ENCODE measurements at regions not wholly inside any gene's neighbourhood (a gene's known extent, or its start where the extent isn't known, plus 50 kb on each side); places are given as distances from the start of the nearest gene placed in this dataset.

DNA sequence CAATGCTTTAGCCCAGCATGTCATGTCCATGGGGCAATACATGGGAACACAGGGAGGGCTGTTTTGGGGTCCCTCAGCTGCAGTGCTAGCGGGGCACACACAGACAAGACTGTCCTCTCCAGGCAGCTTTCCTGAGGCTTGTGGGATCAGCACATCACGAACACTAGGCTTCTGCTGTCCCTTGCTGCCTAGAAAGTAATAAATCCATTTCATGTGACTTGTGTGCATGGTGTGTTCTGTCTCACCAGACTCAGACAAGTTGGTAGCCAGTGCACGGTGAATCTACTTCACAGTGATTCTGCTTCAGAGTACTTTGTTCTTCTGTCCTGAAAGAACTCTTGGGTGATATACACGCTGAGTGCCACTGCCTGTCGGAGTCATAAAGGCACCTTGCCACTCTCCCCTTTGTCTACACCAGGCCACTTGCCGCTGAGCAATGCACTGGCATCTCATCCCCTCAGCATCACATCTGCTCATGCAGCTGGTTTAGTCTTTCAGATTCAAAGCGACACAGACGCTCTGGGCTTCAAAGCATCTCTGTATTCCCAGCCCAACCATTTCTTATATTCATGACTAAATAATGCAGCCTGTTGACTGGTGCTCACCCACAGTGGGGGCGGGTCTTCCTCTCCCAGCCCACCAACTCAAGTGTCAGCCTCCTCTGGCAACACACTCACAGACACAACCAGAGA is 95.2 kb upstream of the COX10 start:
- H3K27me3 ChIP-seq: no peaks in the 10 kb centered on the region
- H3K4me1 ChIP-seq: no peaks in the 10 kb centered on the region
- H3K4me3 ChIP-seq: no peak overlapping the region
- 88% methylated on average over 4 of the region's 9 CpGs for WGBS (ENCODE audit: insufficient coverage, low coverage, low lambda C conversion rate, missing lambda C conversion rate)
- ATAC-seq (no peak), DNase-seq (no peak)
- TF ChIP-seq POLR2A (IDR thresholded peaks at IDR 0.05): no peak
- TF ChIP-seq, protein P1, sequence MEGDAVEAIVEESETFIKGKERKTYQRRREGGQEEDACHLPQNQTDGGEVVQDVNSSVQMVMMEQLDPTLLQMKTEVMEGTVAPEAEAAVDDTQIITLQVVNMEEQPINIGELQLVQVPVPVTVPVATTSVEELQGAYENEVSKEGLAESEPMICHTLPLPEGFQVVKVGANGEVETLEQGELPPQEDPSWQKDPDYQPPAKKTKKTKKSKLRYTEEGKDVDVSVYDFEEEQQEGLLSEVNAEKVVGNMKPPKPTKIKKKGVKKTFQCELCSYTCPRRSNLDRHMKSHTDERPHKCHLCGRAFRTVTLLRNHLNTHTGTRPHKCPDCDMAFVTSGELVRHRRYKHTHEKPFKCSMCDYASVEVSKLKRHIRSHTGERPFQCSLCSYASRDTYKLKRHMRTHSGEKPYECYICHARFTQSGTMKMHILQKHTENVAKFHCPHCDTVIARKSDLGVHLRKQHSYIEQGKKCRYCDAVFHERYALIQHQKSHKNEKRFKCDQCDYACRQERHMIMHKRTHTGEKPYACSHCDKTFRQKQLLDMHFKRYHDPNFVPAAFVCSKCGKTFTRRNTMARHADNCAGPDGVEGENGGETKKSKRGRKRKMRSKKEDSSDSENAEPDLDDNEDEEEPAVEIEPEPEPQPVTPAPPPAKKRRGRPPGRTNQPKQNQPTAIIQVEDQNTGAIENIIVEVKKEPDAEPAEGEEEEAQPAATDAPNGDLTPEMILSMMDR (IDR thresholded peaks at IDR 0.05): no peak
- intact Hi-C loops (cut with DNase I): no loop called here
- no peaks in the 10 kb centered on the region for H3K9me3 ChIP-seq
- H3K36me3 ChIP-seq: no peaks in the 10 kb centered on the region
- H3K27ac ChIP-seq: no peak overlapping the region

DNA sequence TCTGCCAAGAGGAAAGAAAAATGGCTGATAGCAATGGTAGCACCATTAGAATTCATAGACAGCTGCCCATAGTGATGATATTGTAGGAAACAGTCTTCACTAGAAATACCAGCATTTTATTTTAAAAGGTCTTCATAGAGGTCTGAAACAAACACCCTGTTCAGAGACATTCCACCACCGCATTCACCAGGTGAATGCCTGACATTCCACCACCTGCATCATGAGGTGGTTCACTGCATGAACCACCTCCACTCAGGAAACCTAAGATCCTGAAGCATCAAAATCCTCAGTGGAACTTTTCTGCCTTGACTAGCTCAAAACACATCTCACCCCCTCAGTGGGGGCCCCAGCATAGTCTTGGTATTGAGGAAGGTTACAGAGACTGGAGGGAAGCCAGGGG is 91.5 kb upstream of the COX10 start:
- Histone ChIP-seq H3K4me3 (no peak overlapping the region), H3K36me3 (no peaks in the 10 kb centered on the region), H3K27ac (no peak overlapping the region), H3K9me3 (no peaks in the 10 kb centered on the region), H3K27me3 (no peaks in the 10 kb centered on the region), H3K4me1 (no peaks in the 10 kb centered on the region)
- no peak for DNase-seq
- TF ChIP-seq, protein P1 (IDR thresholded peaks at IDR 0.05): no peak
- no peak for TF ChIP-seq POLR2A (IDR thresholded peaks at IDR 0.05)
- no peak for ATAC-seq
- 100% methylated on average over 1 of the region's 1 CpG for WGBS (ENCODE audit: insufficient coverage, low coverage, low lambda C conversion rate, missing lambda C conversion rate)
- intact Hi-C loops (cut with DNase I): no loop called here

DNA sequence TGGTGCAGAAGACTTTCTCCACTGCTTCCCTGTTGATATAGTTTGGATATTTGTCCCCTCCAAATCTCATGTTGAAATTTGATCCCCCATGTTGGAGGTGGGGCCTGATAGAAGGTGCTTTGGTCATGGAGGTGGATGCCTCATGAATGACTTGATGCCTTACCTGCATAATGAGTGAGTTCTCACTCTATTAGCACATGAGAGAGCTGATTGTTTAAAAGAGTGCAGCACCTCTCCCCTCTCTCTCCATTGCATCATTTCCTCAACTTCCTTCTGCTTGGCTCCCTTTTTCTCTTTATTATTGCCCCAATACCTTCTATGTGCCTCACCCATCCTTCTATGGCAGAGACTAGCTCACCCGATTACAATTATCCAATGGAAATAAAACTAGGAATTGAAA is 90.8 kb upstream of the COX10 start:
- H3K4me1 ChIP-seq: no peaks in the 10 kb centered on the region
- intact Hi-C loops (cut with DNase I): no loop called here
- DNase-seq: no peak
- no peak for ATAC-seq
- H3K27ac ChIP-seq: no peak overlapping the region
- TF ChIP-seq, protein P1 (IDR thresholded peaks at IDR 0.05): no peak
- no peak for TF ChIP-seq POLR2A (IDR thresholded peaks at IDR 0.05)
- WGBS (ENCODE audit: insufficient coverage, low coverage, low lambda C conversion rate, missing lambda C conversion rate): 88% methylated on average over 1 of the region's 1 CpG
- H3K36me3 ChIP-seq: no peaks in the 10 kb centered on the region
- H3K27me3 ChIP-seq: no peaks in the 10 kb centered on the region
- no peak overlapping the region for H3K4me3 ChIP-seq
- H3K9me3 ChIP-seq: no peaks in the 10 kb centered on the region

DNA sequence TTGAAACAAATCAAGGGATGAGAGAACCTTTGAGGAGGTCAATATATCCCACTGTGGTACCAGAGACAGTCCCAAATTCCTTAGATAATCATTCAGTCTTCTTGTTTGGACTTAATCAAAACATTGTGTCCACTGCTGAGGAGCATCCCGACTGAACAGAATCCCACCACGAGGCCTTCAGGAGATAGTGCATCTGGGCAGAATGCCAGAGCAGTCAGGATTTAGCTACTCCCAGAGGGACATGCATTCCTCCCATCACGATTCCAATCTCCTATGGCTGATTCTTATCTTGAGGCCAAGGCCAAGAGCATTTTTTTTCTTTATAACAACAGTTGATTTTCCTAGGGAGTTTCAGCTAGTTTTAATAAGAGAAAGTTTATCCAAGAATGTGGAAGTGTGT is 87.4 kb upstream of the COX10 start:
- intact Hi-C loops (cut with DNase I): no loop called here

More for the DNA sequence above, 87.4 kb upstream of the COX10 start:
- H3K9me3 ChIP-seq: no peaks in the 10 kb centered on the region
- no peaks in the 10 kb centered on the region for H3K27me3 ChIP-seq
- no peaks in the 10 kb centered on the region for H3K4me1 ChIP-seq
- WGBS (ENCODE audit: insufficient coverage, low coverage, low lambda C conversion rate, missing lambda C conversion rate): 68% methylated on average over 3 of the region's 3 CpGs
- no peak overlapping the region for H3K4me3 ChIP-seq
- no peak for ATAC-seq
- H3K27ac ChIP-seq: no peak overlapping the region
- no peak for TF ChIP-seq POLR2A (IDR thresholded peaks at IDR 0.05)
- TF ChIP-seq, protein P1 (IDR thresholded peaks at IDR 0.05): no peak
- no peak for DNase-seq
- no peaks in the 10 kb centered on the region for H3K36me3 ChIP-seq

Measured in right lobe of liver (tissue), 6 donors.